ENCODE measurements at regions not wholly inside any gene's neighbourhood (a gene's known extent, or its start where the extent isn't known, plus 50 kb on each side); places are given as distances from the start of the nearest gene placed in this dataset.

DNA sequence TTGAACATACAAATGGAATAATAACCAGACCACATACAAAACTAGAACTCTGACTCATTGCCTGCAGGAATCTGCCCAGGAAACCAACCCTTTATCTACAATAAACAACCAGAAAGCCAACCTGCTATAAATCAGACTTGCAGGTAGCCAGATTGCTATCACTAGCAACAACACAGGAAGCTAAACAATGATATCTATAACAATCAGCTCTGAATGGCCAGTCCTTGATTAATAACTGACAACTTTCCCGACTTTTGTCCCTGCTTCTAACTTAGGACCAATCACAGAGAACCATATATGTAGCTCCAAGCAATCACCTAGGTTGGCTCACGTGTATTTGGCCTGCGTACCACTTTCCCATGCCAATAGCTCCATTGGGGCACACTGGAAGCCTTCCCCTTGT lies 470.8 kb downstream of the RIT2 start:
- Histone ChIP-seq H3K27me3 (ENCODE audit: insufficient read depth, low read length) (no peaks in the 10 kb centered on the region), H3K4me1 (ENCODE audit: control insufficient read depth, insufficient read depth, low read length, unreplicated experiment) (no peaks in the 10 kb centered on the region), H2AFZ (ENCODE audit: low read length, unreplicated experiment) (no peak overlapping the region), H3K79me2 (ENCODE audit: control insufficient read depth, insufficient read depth, low read length, unreplicated experiment) (no peaks in the 10 kb centered on the region), H3K36me3 (ENCODE audit: insufficient read depth, low read length) (no peaks in the 10 kb centered on the region), H3K4me3 (ENCODE audit: low read depth, low read length) (no peak overlapping the region), H3K27ac (ENCODE audit: low read depth, low read length) (no peak overlapping the region)

DNA sequence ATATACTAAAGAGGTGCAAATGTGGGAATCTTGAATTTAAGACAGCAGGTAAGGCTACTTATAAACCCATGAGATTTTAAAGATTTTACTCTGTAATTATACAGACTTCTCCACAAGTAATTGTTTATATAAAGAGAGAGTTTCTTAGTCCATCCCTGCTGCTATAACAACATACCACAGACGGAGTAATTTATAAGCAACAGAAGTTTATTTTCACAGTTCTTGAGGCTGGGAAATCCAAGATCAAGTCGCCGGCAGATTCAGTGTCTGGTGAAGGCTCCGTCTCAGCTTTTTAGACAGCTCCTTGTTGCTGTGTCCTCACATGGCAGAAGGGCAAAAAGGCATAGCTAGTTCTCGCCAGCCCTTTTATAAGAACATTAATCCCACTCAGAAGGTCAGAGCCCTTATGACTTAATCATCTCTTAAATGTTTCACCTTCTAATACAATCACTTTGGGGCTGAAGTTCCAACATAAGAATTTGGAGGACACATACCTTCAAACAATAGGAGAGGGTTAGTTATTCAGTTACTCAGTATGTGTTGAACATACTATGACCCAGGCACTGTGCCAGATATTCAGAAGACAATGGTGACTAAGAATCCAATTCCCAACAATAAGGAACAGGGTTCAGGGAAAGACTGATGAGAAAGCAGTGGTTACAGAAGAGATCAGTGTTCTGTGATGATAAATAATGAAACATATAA lies 466.0 kb downstream of the RIT2 start:
- Histone ChIP-seq H3K79me2 (ENCODE audit: control insufficient read depth, insufficient read depth, low read length, unreplicated experiment) (no peaks in the 10 kb centered on the region), H3K4me1 (ENCODE audit: control insufficient read depth, insufficient read depth, low read length, unreplicated experiment) (peaks cover 5% of the 10 kb centered on the region), H3K27ac (ENCODE audit: low read depth, low read length) (no peak overlapping the region), H3K36me3 (ENCODE audit: insufficient read depth, low read length) (no peaks in the 10 kb centered on the region), H3K4me3 (ENCODE audit: low read depth, low read length) (no peak overlapping the region), H3K27me3 (ENCODE audit: insufficient read depth, low read length) (no peaks in the 10 kb centered on the region), H2AFZ (ENCODE audit: low read length, unreplicated experiment) (no peak overlapping the region)

DNA sequence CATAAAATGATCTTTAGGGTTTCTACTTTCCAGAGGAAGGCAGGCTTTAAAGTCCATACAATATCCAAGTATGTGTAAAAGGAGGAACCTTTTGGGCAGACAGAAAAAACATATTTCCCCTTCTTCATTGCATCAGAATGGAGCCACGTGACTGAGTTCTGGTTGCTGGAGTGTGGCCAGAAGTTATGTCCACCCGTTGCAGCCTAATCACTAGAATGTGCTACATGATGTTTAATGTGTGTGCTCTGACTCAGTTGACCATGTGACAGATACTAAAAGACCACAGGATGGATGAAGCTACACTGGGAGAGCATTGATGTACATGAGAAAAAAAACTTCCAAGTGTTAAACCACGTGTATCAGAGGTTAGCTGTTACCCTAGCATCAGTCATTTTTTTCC lies 460.9 kb downstream of the RIT2 start:
- peaks cover 6% of the 10 kb centered on the region for H3K4me1 ChIP-seq (ENCODE audit: control insufficient read depth, insufficient read depth, low read length, unreplicated experiment)
- no peak overlapping the region for H3K4me3 ChIP-seq (ENCODE audit: low read depth, low read length)
- peak overlapping the region; percentile 24 for H2AFZ ChIP-seq (ENCODE audit: low read length, unreplicated experiment)
- peaks cover 5% of the 10 kb centered on the region; the same call in 1 of the 2 replicates for H3K27me3 ChIP-seq (ENCODE audit: insufficient read depth, low read length)
- H3K79me2 ChIP-seq (ENCODE audit: control insufficient read depth, insufficient read depth, low read length, unreplicated experiment), result no peaks in the 10 kb centered on the region
- no peak overlapping the region for H3K27ac ChIP-seq (ENCODE audit: low read depth, low read length)
- no peaks in the 10 kb centered on the region for H3K36me3 ChIP-seq (ENCODE audit: insufficient read depth, low read length)

- H3K79me2 ChIP-seq (ENCODE audit: control insufficient read depth, insufficient read depth, low read length, unreplicated experiment), result no peaks in the 10 kb centered on the region
- no peaks in the 10 kb centered on the region for H3K36me3 ChIP-seq (ENCODE audit: insufficient read depth, low read length)
- no peak overlapping the region for H3K4me3 ChIP-seq (ENCODE audit: low read depth, low read length)
- H3K4me1 ChIP-seq (ENCODE audit: control insufficient read depth, insufficient read depth, low read length, unreplicated experiment), result peaks cover 6% of the 10 kb centered on the region
- no peak overlapping the region for H3K27ac ChIP-seq (ENCODE audit: low read depth, low read length)
- peaks cover 5% of the 10 kb centered on the region; the same call in 1 of the 2 replicates for H3K27me3 ChIP-seq (ENCODE audit: insufficient read depth, low read length)
- no peak overlapping the region for H2AFZ ChIP-seq (ENCODE audit: low read length, unreplicated experiment)
Observed at GRCh38 chr18:42657551-42657950, 457.9 kb downstream of the RIT2 start.

- peaks cover 5% of the 10 kb centered on the region; the same call in 1 of the 2 replicates for H3K27me3 ChIP-seq (ENCODE audit: insufficient read depth, low read length)
- peaks cover 6% of the 10 kb centered on the region for H3K4me1 ChIP-seq (ENCODE audit: control insufficient read depth, insufficient read depth, low read length, unreplicated experiment)
- no peak overlapping the region for H3K4me3 ChIP-seq (ENCODE audit: low read depth, low read length)
- no peaks in the 10 kb centered on the region for H3K79me2 ChIP-seq (ENCODE audit: control insufficient read depth, insufficient read depth, low read length, unreplicated experiment)
- H2AFZ ChIP-seq (ENCODE audit: low read length, unreplicated experiment), result no peak overlapping the region
- no peaks in the 10 kb centered on the region for H3K36me3 ChIP-seq (ENCODE audit: insufficient read depth, low read length)
- no peak overlapping the region for H3K27ac ChIP-seq (ENCODE audit: low read depth, low read length)
Observed at GRCh38 chr18:42658171-42658570, 457.3 kb downstream of the RIT2 start.

DNA sequence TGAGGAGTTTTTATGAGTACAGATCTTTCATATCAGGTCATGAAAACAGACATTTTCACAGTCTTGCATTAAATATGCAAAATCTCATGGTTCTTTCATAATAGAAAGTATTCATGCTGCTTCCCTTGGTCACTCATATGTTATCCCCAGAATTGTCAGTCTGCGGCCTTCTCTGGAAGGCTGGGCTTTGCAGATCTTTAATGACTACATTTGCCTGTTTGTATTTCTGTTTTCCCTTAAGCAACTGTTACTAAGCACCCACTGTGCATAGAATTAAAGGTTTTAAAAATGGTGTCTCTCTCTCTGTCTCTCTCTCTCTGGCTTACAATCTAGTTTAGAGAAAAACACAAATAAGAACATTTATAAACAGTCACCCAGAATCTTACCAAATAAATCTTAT lies 456.3 kb downstream of the RIT2 start:
- H3K27me3 ChIP-seq (ENCODE audit: insufficient read depth, low read length), result peaks cover 5% of the 10 kb centered on the region; the same call in 1 of the 2 replicates
- H3K79me2 ChIP-seq (ENCODE audit: control insufficient read depth, insufficient read depth, low read length, unreplicated experiment), result no peaks in the 10 kb centered on the region
- H3K27ac ChIP-seq (ENCODE audit: low read depth, low read length), result no peak overlapping the region
- no peak overlapping the region for H3K4me3 ChIP-seq (ENCODE audit: low read depth, low read length)
- H3K36me3 ChIP-seq (ENCODE audit: insufficient read depth, low read length), result no peaks in the 10 kb centered on the region
- peaks cover 5% of the 10 kb centered on the region for H3K4me1 ChIP-seq (ENCODE audit: control insufficient read depth, insufficient read depth, low read length, unreplicated experiment)
- no peak overlapping the region for H2AFZ ChIP-seq (ENCODE audit: low read length, unreplicated experiment)

DNA sequence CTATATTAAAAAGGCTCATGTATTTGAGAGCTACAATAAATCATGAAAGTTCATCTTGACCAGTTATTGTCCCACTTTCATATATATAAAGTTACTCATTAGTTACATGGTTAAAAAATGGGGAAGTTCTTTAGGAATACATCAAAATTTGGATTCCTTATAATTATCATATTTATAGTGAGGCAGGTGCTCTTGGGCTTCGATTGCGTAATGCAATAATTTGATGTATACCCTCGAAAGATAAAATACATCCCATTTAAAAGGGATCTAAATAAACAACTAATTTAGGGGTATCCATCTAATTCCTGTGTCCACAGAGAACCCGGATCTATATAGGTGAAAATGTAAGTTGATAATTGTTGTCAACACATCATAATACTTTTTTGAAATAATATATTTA lies 444.6 kb downstream of the RIT2 start:
- Histone ChIP-seq H2AFZ (ENCODE audit: low read length, unreplicated experiment) (no peak overlapping the region), H3K27ac (ENCODE audit: low read depth, low read length) (no peak overlapping the region), H3K4me1 (ENCODE audit: control insufficient read depth, insufficient read depth, low read length, unreplicated experiment) (no peaks in the 10 kb centered on the region), H3K27me3 (ENCODE audit: insufficient read depth, low read length) (peaks cover 6% of the 10 kb centered on the region; the same call in 1 of the 2 replicates), H3K4me3 (ENCODE audit: low read depth, low read length) (no peak overlapping the region), H3K36me3 (ENCODE audit: insufficient read depth, low read length) (no peaks in the 10 kb centered on the region), H3K79me2 (ENCODE audit: control insufficient read depth, insufficient read depth, low read length, unreplicated experiment) (no peaks in the 10 kb centered on the region)

DNA sequence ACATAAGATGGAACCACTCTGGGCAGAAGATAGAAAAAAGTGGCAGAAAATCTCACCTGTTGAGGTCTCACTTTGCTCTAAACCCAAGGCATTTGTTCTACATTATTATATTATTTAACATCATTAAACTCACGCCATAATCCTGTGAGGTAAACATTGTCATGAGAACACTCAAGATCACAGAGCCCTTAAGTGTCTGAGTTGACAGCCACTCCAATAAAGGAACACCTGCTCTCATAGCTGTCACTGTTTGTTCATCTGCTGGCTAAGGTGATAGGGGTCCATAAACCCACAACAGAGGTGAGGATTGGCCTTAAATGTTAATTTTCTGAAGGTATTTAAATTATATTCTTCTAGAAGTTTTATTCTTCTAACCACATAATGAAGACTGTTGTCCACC lies 439.7 kb downstream of the RIT2 start:
- H3K4me3 ChIP-seq (ENCODE audit: low read depth, low read length), result no peak overlapping the region
- peaks cover 6% of the 10 kb centered on the region; the same call in 1 of the 2 replicates for H3K27me3 ChIP-seq (ENCODE audit: insufficient read depth, low read length)
- no peak overlapping the region for H3K27ac ChIP-seq (ENCODE audit: low read depth, low read length)
- no peaks in the 10 kb centered on the region for H3K4me1 ChIP-seq (ENCODE audit: control insufficient read depth, insufficient read depth, low read length, unreplicated experiment)
- H3K36me3 ChIP-seq (ENCODE audit: insufficient read depth, low read length), result no peaks in the 10 kb centered on the region
- no peaks in the 10 kb centered on the region for H3K79me2 ChIP-seq (ENCODE audit: control insufficient read depth, insufficient read depth, low read length, unreplicated experiment)
- H2AFZ ChIP-seq (ENCODE audit: low read length, unreplicated experiment), result no peak overlapping the region

GRCh38 chr18:42683094-42683493 lies 432.4 kb downstream of the RIT2 start:
- no peak overlapping the region for H2AFZ ChIP-seq (ENCODE audit: low read length, unreplicated experiment)
- H3K4me3 ChIP-seq (ENCODE audit: low read depth, low read length), result no peak overlapping the region
- no peaks in the 10 kb centered on the region for H3K79me2 ChIP-seq (ENCODE audit: control insufficient read depth, insufficient read depth, low read length, unreplicated experiment)
- H3K27ac ChIP-seq (ENCODE audit: low read depth, low read length), result no peak overlapping the region
- no peaks in the 10 kb centered on the region for H3K4me1 ChIP-seq (ENCODE audit: control insufficient read depth, insufficient read depth, low read length, unreplicated experiment)
- no peaks in the 10 kb centered on the region for H3K27me3 ChIP-seq (ENCODE audit: insufficient read depth, low read length)
- no peaks in the 10 kb centered on the region for H3K36me3 ChIP-seq (ENCODE audit: insufficient read depth, low read length)

- no peaks in the 10 kb centered on the region for H3K27me3 ChIP-seq (ENCODE audit: insufficient read depth, low read length)
- no peaks in the 10 kb centered on the region for H3K4me1 ChIP-seq (ENCODE audit: control insufficient read depth, insufficient read depth, low read length, unreplicated experiment)
- no peak overlapping the region for H3K4me3 ChIP-seq (ENCODE audit: low read depth, low read length)
- no peak overlapping the region for H3K27ac ChIP-seq (ENCODE audit: low read depth, low read length)
- no peak overlapping the region for H2AFZ ChIP-seq (ENCODE audit: low read length, unreplicated experiment)
- no peaks in the 10 kb centered on the region for H3K36me3 ChIP-seq (ENCODE audit: insufficient read depth, low read length)
- H3K79me2 ChIP-seq (ENCODE audit: control insufficient read depth, insufficient read depth, low read length, unreplicated experiment), result no peaks in the 10 kb centered on the region
Observed at GRCh38 chr18:42689310-42689709, 426.2 kb downstream of the RIT2 start.
